Activated gamma-delta T cell treated with anti-CD3 and anti-CD28 coated beads, Interleukin-2, amount 50 U/mL, for 16 hours (primary cell): ENCODE measurements at regions not wholly inside any gene's neighbourhood (a gene's known extent, or its start where the extent isn't known, plus 50 kb on each side); places are given as distances from the start of the nearest gene placed in this dataset.
"Not testable (repeated sequence)": the region's sequence is repeated elsewhere in the genome, so short reads cannot be mapped to it uniquely, and the experiment has no call there.

ENCODE experiments used
- DNase-seq: peaks from one replicate; pipeline ENCODE4 v3.0.0-alpha.2; 2020; ENCODE audit warnings: low read depth

GRCh38 chr6:153553627-153554026 is 422.5 kb upstream of the RGS17 start:
- DNase-seq = no peak

DNA sequence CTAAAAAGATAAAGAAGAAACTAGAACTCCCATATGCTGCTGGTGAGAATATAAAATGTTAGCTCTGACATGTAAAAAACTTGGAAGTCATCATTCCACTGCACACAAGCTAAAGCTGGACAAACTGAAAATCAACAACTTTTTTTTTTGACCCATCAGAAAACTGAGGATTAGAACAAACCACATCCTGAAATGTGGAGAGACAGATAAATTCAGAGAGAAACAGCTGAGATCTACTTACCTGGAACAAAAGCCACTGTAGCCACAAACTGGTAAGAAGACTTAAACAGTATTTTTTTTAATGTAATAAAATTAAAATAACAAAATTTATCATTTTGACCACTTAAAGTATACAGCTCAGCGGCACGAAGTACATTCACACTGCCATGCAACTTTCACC is 408.5 kb upstream of the RGS17 start:
- no peak for DNase-seq

GRCh38 chr6:153538491-153538890 is 407.4 kb upstream of the RGS17 start:
- DNase-seq = no peak

DNA sequence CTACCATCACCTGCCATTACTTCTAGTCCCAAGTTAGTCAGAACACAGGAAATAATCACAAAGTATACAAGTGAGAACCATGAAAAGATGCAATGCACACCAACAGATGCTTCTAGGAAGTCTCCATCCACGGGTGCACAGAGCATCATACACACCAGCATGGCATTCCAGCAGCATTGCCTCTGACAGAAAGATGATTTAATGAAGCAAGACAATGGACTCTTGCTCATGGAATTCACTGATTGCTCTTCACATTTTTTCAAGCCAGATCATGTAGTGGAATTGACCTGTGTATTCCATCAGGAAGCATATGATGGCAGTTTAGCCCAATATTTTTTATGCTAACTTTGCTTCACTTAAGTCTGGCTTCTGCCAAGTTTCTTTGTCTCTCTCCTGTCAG is 406.3 kb upstream of the RGS17 start:
- DNase-seq = no peak

DNA sequence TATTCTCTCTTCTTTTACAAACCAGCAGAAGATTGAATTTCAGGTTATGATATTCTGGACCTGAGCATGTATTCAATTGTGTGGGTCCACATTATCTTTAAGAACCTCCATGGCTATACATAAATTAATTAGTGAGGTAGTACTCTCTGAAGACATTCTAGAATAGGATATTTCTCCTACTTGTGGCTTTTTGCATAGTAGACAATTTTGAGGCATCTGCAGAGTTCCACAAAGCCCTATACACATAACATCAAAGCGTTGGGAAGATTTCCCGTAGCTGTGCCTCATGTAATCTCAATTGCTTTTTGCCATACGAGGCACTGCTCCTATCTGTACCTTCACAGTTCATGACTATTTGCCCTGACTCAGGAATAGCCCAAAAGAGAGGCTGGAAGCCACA is 395.4 kb upstream of the RGS17 start:
- no peak for DNase-seq

DNA sequence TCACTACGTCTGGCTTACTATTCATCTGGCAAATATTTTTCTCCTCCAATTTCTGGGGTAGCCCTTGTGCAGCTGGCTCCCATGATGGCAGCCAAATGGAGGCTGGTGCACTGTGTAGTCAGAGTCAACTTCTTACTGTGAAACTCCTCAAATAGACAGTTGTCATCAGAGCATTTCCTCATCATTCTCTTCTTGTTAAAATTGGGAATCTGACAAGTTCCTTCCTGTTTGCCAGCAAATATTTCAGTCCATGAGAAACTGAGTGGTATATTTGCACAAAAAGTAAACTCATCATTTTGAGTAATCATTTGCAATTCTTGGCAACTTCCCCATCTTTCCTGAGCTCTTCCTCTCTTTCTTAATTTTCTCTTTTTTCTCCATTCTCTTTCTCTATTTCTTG is 394.9 kb upstream of the RGS17 start:
- no peak for DNase-seq

GRCh38 chr6:153523390-153523789 is 392.3 kb upstream of the RGS17 start:
- no peak for DNase-seq

DNA sequence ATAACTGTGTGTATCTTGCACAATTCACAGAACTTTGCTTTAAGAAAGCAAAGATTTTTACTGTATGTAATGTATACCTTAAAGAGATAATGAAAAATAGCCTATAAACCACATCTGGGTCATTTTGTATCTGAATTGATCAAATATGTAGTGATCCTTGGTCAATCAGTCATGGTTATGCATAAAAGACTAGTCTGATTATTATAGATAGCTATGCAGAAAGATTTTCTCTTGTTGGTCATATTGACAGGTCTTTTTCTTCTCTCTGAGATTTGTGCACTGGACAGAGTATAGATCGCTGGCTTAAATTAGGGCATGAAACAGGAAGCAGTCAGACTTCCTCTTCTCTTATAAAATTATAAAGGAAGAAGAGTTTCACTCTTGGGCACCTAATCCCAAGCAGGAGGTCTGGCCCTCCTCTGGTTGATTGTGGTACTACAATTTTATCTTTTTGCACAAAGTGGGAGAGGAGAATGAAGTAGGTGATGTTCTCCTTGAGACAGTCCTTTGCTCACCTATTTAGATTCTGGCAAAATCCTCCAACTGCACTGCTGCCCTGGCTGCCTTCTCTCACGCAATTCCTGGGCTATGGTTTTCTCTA is 380.9 kb upstream of the RGS17 start:
- DNase-seq = no peak

DNA sequence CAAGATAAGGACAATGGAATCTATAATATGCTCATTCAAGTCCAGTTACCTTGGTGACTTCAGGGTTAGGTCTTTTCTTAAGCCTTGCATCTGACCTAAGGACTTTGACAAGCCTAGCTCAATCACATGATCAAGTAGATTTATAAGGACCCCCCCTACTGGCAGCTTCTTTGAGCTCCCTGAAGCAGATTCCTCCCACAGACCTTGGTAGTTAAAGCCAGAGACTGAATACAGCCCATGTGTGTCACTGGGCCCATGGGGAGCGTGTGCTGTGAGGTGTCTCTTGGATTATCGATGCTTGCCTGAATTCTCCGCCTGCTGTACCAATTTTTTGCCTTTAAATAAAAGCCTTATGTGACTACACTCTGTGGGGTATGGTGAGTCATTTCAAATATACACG is 372.7 kb upstream of the RGS17 start:
- no peak for DNase-seq

DNA sequence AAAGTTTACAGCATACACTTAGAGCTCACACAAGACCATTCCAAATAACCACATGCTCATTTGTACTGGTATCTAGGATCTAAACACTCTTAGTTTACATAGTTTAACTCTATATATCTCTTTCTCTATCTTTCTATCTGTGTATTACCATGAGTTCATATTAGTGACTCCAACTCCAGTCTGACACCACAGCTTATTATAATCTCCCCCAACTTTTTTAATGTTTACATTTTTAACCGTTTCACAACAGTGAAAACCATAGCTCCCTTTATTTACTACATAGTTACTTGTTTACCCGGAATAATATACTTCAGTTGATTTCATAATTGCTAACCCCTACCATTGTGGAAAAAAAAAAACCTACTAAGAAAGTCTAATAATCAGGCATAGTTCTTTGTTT is 362.4 kb upstream of the RGS17 start:
- no peak for DNase-seq

DNA sequence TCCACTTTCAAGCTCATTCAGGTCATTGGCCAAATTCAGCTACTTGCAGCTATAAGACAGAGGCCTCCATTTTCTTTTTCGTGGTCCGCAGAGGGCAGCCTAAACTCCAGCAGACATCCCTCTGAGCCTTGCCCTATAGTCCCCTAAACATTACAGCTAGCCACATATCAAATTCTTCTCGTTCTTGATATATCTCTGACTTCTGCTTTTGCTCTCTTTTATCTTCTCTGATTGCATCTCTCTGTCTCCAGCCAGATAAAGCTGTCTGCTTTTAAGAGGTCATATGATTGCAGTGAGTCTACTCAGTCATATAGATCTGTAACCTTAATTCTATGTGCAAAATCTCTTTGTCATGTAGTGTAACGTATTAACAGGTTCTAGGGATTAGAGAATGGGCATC is 358.4 kb upstream of the RGS17 start:
- DNase-seq = no peak

GRCh38 chr6:153488267-153488666 is 357.2 kb upstream of the RGS17 start:
- no peak for DNase-seq

DNA sequence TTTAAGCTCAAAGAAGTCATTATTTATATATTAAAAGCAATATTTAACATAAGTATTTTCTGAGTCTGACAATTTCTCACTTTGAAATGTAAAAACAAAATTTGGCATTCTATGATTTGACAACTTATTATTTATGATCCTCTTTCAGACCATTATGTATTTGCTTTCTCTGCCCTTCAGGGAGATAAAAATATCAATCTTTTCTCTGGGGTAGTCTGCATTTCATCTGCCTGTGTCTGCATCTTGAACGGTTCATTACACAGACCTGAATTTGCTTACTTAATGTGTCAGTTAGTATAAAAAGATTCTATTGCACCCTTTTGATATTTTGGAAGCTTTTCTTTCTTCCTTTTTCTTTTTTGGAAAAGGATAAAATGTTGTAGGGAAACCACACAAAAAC is 354.0 kb upstream of the RGS17 start:
- no peak for DNase-seq

- DNase-seq = no peak
Observed at GRCh38 chr6:153484056-153484455, 353.0 kb upstream of the RGS17 start.

DNA sequence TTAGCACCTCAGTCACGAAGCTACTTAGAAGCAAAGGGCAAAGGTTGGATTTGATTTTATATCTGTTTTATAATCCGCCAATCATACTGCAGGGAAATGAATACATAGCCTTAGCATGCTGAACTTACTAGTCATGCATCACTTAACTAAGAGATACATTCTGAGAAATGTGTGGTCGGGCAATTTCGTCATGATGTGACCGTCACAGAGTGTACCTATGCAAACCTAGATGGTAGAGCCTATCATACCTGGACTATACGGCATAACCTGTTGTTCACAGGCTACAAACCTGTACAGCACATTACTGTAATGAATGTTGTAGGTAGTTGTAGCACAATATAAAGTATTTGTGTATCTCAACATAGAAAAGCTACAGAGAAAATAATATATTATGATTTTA is 345.2 kb upstream of the RGS17 start:
- DNase-seq = no peak

- DNase-seq = no peak
Observed at GRCh38 chr6:153465050-153465449, 334.0 kb upstream of the RGS17 start.

- no peak for DNase-seq
Observed at GRCh38 chr6:153449279-153449678, 318.2 kb upstream of the RGS17 start.

DNA sequence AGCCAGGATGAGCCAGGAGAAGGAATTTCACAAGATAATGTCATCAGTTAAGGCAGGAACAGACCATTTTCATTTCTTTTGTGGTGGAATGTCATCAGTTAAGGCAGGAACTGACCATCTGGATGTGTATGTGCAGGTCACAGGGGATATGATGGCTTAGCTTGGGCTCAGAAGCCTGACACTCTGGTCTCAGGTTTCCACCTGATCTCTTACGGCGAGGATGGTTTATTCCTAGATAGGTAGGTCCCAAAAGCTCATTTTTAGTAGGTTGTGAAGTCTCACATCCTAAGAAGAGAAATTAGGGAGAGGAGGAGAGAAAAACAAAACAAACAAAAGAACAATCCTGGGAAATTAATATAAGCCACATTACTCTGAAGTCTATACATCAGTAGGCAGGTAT is 311.7 kb upstream of the RGS17 start:
- DNase-seq = not testable (repeated sequence)

DNA sequence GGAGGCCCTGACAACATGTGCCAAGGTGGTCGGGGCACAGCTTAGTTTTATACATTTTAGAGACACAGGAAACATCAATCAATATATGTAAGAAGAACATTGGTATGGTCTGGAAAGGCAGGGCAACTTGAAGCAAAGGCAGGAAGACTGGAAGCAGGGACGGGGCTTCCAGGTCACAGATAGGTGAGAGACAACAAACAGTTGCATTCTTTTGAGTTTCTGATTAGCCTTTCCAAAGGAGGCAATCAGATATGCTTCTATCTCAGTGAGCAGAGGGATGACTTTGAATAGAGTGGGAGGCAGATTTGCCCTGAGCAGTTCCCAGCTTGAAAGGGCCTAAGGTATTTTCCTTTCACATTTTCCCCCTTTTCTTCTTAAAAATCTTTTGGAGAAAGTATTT is 311.0 kb upstream of the RGS17 start:
- no peak for DNase-seq

- DNase-seq = no peak
Observed at GRCh38 chr6:153437193-153437592, 306.1 kb upstream of the RGS17 start.

DNA sequence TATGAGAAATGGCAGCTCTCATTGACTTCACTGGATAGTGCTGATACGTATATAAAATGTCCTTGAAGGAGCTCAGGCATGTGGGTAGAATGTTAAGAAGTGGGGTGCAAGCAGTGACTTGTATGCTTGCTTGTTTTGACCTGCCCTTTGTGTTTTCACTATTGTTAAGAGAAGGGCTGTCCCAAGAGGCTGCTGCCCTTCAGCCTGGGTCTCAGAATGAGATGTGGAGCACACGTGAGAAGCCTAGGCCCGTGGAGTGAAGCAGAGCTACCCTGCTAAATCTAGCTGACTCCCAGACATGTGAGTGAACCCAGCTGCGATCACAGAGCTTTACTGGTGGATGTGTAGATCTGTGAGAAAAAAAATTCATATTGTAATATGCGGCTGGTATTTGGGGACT is 305.3 kb upstream of the RGS17 start:
- DNase-seq = no peak

GRCh38 chr6:153435787-153436186 is 304.7 kb upstream of the RGS17 start:
- no peak for DNase-seq

GRCh38 chr6:153425536-153425935 is 294.5 kb upstream of the RGS17 start:
- no peak for DNase-seq

DNA sequence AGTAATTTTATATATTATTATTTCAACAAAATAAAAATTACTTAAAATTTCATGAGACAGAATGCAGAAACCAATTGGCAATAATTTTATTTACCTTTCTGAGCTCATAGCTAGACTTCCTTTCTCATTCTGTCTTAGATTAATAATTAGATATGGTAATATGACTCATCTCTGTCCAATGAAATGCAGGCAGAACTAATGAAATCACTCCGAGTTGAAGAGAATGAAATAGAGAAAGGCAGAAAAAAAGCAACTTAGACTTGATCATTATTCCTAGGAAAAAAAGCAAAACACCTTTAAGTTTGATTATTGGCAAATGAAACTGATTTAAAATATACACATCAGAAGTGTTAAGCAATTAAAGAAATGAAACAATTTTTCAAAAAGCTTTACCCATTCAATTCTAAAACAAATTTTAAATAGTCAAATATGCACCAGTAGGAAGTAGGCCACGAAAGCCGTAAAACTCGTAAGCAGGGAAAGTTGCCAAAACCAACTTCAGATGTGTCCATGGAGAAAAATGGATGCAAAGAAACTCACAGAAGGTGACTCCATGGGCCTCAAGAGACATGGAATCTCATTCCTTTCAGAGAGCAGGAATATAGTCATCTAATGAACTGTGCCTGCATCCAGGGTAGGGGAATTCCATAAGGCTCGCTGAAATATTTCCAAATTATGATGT is 293.8 kb upstream of the RGS17 start:
- no peak for DNase-seq
